Neural cell (in vitro differentiated cells): ENCODE measurements at regions not wholly inside any gene's neighbourhood (a gene's known extent, or its start where the extent isn't known, plus 50 kb on each side); places are given as distances from the start of the nearest gene placed in this dataset.

ENCODE experiments used
- CTCF ChIP-seq: fragments of 450-650 bp; IDR thresholded peaks from 2 replicates; pipeline ENCODE4 v1.5.1; 2014; ENCODE audit warnings: antibody characterized with exemption, mild to moderate bottlenecking, moderate library complexity; ENCODE audit not compliant: poor library complexity, severe bottlenecking
- EP300 ChIP-seq: fragments of 450-650 bp; conservative IDR thresholded peaks from 2 replicates; pipeline ENCODE4 v1.6.1; 2014; ENCODE audit warnings: antibody characterized with exemption, mild to moderate bottlenecking, moderate library complexity; ENCODE audit not compliant: poor library complexity, severe bottlenecking
- EZH2 ChIP-seq: fragments of 200-600, 300-800 bp; shearing (Covaris generic), sonication (generic); IDR thresholded peaks from 2 replicates; pipeline ENCODE4 v1.6.1; 2014; ENCODE audit warnings: antibody characterized with exemption, low read length, borderline replicate concordance, mild to moderate bottlenecking; ENCODE audit not compliant: insufficient read depth, poor library complexity, severe bottlenecking
- MXI1 ChIP-seq: fragments of 450-650 bp; conservative IDR thresholded peaks from 2 replicates; pipeline ENCODE4 v1.6.1; 2014; ENCODE audit warnings: antibody characterized with exemption, mild to moderate bottlenecking; ENCODE audit not compliant: poor library complexity, severe bottlenecking
- POLR2AphosphoS5 ChIP-seq: IDR thresholded peaks from 2 replicates; pipeline ENCODE4 v1.6.1; 2012
- RAD21 ChIP-seq: fragments of 450-650 bp; conservative IDR thresholded peaks from 2 replicates; pipeline ENCODE4 v1.6.1; 2014; ENCODE audit warnings: antibody characterized with exemption, mild to moderate bottlenecking, moderate library complexity
- REST ChIP-seq: IDR thresholded peaks from 2 replicates; pipeline ENCODE4 v1.6.1; 2012; ENCODE audit warnings: borderline replicate concordance
- SMC3 ChIP-seq: fragments of 450-650 bp; conservative IDR thresholded peaks from 2 replicates; pipeline ENCODE4 v1.6.1; 2014; ENCODE audit warnings: antibody characterized with exemption, mild to moderate bottlenecking, moderate library complexity; ENCODE audit not compliant: poor library complexity
- TAF1 ChIP-seq: IDR thresholded peaks from 2 replicates; pipeline ENCODE4 v1.6.1; 2012; ENCODE audit warnings: low read depth

- no peak for TF ChIP-seq EZH2
- no peak for TF ChIP-seq CTCF
- TF ChIP-seq TAF1, result no peak
- TF ChIP-seq REST, result no peak
- no peak for TF ChIP-seq RAD21
- TF ChIP-seq POLR2AphosphoS5, result no peak
- TF ChIP-seq EP300, result no peak
- no peak for TF ChIP-seq MXI1
- TF ChIP-seq SMC3, result no peak
Observed at GRCh38 chr10:3672220-3672619, 112.8 kb downstream of the KLF6 start.
